NCI-H1930 (cell line): ENCODE measurements at regions not wholly inside any gene's neighbourhood (a gene's known extent, or its start where the extent isn't known, plus 50 kb on each side); places are given as distances from the start of the nearest gene placed in this dataset.

Experiments used
- DNase-seq, 2 experiments: peaks; one replicate each; lab custom pipeline; 2025; lab: John Stamatoyannopoulos, UW

GRCh38 chr3:176794406-176794805 lies 402.9 kb downstream of the TBL1XR1 start:
- DNase-seq = no peak

DNA sequence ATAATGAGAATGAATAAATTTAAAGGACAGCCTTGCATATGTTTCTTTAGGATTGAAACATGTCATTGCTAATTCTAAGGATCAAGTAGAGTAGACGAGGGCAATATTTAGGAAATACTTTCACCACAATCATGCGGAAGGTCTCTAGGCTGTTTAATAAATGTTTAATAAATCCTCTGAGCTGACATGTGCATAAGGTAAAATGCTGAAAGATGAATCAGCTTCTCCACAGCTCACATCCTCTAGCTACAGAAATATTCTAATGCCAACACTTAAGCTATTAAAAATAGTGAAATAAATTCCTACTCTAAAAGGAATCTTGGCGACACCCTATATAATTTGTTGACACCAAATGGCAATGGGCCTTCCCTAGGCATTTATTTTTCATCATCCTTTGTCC lies 407.3 kb downstream of the TBL1XR1 start:
- DNase-seq = no peak

DNA sequence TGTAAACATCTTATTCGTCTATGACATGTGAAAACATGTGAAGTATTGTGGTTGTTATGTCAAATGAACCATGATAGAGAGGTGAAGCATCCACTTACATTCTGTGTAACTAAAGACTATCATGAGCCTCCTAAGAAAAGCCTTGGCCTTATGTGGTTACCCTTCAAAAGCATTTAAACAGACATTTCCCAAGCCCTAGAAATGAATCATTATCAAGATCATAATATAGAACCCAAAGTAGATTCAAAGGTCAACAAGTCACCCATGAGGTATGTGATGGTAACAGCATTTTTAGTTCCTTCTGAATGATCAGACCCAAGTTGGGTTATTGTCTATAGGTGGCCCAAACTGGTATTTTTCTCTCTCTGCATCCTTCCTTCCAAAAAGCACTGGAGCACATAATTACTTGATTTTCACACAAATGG lies 408.0 kb downstream of the TBL1XR1 start:
- DNase-seq = no peak

- no peak for DNase-seq
These were observed 409.8 kb downstream of the TBL1XR1 start for GRCh38 chr3:176787506-176787905.

- DNase-seq = no peak
These were observed 412.1 kb downstream of the TBL1XR1 start for GRCh38 chr3:176785171-176785570.

DNA sequence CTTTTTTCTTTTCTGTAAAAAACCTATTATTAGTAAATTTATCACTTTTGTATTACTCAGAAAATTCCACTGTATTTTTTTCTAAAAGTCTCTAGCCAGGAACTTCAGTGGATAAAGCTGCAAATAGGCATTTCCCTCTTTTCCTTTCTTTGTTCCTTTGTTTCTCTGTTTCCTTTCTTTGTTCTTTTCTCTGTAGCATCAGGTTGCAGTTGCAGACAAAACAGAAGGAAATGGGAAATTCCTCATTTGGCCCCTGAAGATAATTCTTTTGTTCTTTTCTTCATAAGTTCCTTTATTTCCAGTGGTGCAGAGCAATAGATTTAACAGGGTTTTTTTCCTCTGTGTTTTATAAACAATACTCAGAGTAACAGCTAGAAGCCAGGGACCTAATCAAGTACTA lies 416.5 kb downstream of the TBL1XR1 start:
- no peak for DNase-seq

- DNase-seq = peak in 1 of 2 experiments; percentile 18
These were observed 420.6 kb downstream of the TBL1XR1 start for GRCh38 chr3:176776622-176777175.

DNA sequence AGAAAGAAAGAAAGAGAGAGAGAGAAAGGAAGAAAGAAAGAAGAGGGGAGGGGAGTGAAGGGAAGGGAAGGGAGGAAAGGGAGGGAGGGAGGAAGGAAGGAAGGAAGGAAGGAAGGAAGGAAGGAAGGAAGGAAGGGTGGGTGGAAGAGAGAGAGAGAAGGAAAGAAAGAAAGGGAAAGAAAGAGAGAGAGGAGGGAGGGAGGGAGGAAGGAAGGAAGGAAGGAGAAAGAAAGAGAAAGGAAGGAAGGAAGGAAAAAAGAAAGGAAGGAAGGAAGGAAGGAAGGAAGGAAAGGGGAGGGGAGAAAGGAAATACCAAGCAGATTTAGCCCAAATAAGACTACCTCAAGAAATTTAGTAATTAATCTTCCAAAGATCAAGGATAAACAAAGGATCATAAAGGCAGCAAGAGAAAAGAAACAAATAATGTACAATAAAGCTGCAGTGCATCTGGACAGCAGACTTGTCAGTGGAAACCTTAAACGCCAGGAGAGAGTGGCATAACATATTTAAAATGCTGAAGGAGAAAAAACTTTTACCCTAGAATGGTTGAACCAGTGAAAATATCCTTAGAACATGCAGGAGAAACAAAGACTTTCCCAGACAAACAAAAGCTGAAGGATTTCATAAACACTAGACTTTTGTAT lies 427.6 kb downstream of the TBL1XR1 start:
- DNase-seq = no peak

DNA sequence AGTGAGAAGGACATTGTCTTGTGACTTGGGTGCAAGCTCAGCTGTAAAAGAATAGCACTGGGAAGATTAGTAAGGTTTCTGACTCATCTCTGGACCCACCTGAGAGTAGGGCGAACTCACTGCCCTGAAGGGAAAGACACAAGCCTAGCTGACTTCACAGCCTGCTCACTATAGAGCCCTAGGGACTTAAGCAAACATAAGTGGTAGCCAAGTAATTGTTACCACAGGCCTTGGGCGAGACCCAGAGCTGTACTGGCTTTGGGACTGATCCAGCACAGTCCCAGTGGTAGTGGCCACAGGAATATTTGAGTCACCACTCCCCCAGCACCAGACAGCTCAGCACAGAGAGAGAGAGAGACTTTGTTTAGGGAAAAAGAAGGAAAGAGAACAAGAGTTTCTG lies 429.9 kb downstream of the TBL1XR1 start:
- no peak for DNase-seq

GRCh38 chr3:176766862-176767261 lies 430.4 kb downstream of the TBL1XR1 start:
- DNase-seq = no peak

GRCh38 chr3:176765382-176765900 lies 431.8 kb downstream of the TBL1XR1 start:
- no peak for DNase-seq

GRCh38 chr3:176759815-176760506 lies 437.3 kb downstream of the TBL1XR1 start:
- peak; percentile 61 to 69 for DNase-seq

- no peak for DNase-seq
These were observed 439.9 kb downstream of the TBL1XR1 start for GRCh38 chr3:176757429-176757828.

- DNase-seq = no peak
These were observed 441.3 kb downstream of the TBL1XR1 start for GRCh38 chr3:176755977-176756376.

DNA sequence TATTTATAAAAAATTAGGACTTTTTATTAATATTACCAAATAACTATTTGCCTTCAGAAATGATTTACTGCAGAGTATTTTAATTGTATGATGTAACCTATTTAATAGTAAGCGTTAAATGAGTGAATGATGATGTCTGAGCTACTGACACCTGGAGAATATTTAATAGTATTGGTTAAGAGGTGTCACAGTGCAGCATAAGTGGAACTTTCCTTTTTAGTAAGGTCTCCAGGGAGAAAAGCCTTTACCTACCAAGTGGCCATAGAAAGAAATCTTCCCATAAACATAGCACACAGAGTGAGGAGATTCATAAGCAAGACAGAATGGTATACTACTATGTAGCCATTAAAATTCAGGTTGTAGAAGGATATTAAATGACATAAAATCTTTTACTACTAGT lies 441.7 kb downstream of the TBL1XR1 start:
- DNase-seq = no peak

GRCh38 chr3:176741664-176742047 lies 455.6 kb downstream of the TBL1XR1 start:
- DNase-seq = no peak

GRCh38 chr3:176740906-176741663 lies 456.2 kb downstream of the TBL1XR1 start:
- no peak for DNase-seq

GRCh38 chr3:176739159-176739558 lies 458.1 kb downstream of the TBL1XR1 start:
- DNase-seq = no peak

DNA sequence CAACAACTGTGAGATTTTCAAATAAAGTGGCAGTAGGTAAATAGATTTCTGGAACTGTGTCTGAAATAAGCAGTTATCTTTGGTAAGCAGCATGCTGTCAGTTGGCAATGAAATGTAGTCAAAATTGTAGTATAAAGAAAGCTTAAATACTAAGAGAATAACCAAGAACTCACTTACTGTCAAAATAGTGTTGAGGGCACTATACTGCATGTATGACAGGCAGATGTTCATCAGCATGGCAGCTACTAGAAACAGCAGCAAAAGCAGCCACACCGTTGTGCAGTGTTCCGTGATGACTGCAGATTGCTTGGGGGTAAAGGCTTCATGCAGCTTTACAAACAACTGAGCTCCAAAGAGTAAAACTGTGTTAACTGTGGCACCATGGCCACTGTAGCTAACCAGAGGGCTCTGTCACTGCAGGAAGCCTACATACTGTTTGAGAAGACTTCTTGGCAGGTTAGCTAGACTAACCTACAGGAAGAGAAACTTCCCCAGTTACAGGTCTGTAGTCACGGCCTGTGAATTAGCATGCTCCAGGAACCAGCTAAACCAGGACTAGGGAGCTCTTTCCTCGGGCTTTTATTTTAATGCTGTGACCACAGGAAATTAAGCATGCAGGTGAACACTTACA lies 459.7 kb downstream of the TBL1XR1 start:
- no peak for DNase-seq

DNA sequence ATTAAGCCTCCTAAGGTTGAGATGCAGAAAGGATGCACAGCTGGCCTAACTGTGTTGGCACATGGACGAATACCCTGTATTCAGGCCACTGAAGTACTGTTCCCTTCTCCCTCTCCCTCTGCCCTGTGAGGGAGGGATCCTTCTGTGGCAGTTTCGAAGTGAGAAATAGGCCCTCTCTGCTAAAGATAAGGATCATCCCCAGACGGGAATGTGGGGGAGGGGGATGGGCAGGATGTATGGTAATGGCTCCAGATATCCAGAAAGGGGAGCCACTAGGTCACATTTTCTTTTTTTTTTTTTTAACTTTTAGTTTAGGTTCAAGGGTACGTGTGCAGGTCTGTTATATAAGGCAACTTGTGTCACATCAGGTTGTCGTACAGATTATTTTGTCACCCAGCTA lies 463.1 kb downstream of the TBL1XR1 start:
- DNase-seq = no peak

DNA sequence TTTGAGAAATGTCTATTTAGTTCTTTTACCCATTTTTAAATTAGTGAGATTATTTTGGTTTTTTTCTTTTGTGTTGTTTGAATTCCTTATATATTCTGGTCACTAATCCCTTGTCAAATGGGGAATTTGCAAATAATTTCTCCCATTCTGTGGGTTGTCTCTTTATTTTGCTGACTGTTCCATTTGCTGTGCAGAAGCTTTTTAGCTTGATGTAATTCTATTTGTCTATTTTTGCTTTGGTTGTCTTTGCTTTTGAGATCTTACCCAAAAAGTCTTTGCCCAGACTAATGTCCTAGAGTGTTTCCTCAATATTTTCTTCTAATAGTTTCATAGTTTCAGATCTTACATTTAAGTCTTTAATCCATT lies 472.9 kb downstream of the TBL1XR1 start:
- DNase-seq = no peak

- DNase-seq = no peak
These were observed 473.4 kb downstream of the TBL1XR1 start for GRCh38 chr3:176723758-176724393.
